OCI-LY7 (cell line): ENCODE measurements at regions not wholly inside any gene's neighbourhood (a gene's known extent, or its start where the extent isn't known, plus 50 kb on each side); places are given as distances from the start of the nearest gene placed in this dataset.

Experiments
- BruUV-seq: library from RNA; stranded (reverse); fragments of 400-500 nt; replicated peaks from 2 replicates; lab custom pipeline; 2021; lab: Mats Ljungman, UMichigan
- CTCF ChIA-PET: fragments of 300-600 bp; sonication (Branson Sonifier 250); formaldehyde crosslinking; loops from one replicate; lab custom pipeline; 2022; ENCODE audit warnings: antibody characterized with exemption; ENCODE audit not compliant: unreplicated experiment; lab: Charles Lee
- POLR2A ChIA-PET: fragments of 300-600 bp; sonication (Branson Sonifier 250); formaldehyde crosslinking; loops from one replicate; lab custom pipeline; 2022; ENCODE audit warnings: antibody characterized with exemption; lab: Charles Lee
- DNase-seq: peaks from one replicate; pipeline ENCODE4 v3.0.0-alpha.2; 2015; ENCODE audit warnings: low spot score
- H2AFZ ChIP-seq: fragments of 200-600 bp; sonication (generic), shearing (Covaris generic); 2 replicates; pipeline ENCODE4 v1.6.1; 2014; ENCODE audit warnings: mild to moderate bottlenecking, antibody characterized with exemption, low read length, moderate library complexity
- H3K27ac ChIP-seq: fragments of 200-600 bp; sonication (generic); 2 replicates; pipeline ENCODE4 v1.5.1; 2014; ENCODE audit warnings: mixed run types, low read depth, mild to moderate bottlenecking, moderate library complexity, low read length, inconsistent platforms; ENCODE audit not compliant: poor library complexity, severe bottlenecking
- H3K36me3 ChIP-seq: fragments of 200-600 bp; sonication (generic); 2 replicates; pipeline ENCODE4 v1.6.1; 2014; ENCODE audit warnings: mild to moderate bottlenecking, antibody characterized with exemption, low read length, moderate library complexity, mixed read lengths; ENCODE audit not compliant: insufficient read depth
- H3K4me1 ChIP-seq: fragments of 200-600 bp; sonication (generic); 2 replicates; pipeline ENCODE4 v1.5.1; 2014; ENCODE audit warnings: mild to moderate bottlenecking, low read length; ENCODE audit not compliant: insufficient read depth, poor library complexity, severe bottlenecking
- H3K4me2 ChIP-seq: fragments of 200-600 bp; sonication (generic); 2 replicates; pipeline ENCODE4 v1.6.1; 2014; ENCODE audit warnings: mild to moderate bottlenecking, low read length
- H3K4me3 ChIP-seq: fragments of 200-600 bp; sonication (generic); 2 replicates; pipeline ENCODE4 v1.5.1; 2014; ENCODE audit warnings: mild to moderate bottlenecking, low read depth, low read length; ENCODE audit not compliant: poor library complexity, severe bottlenecking
- H3K79me2 ChIP-seq: fragments of 200-600 bp; sonication (generic); 2 replicates; pipeline ENCODE4 v1.6.1; 2016; ENCODE audit warnings: low read depth, mild to moderate bottlenecking, low read length, moderate library complexity, mixed read lengths; ENCODE audit not compliant: insufficient read depth
- H3K9me2 ChIP-seq: fragments of 200-600 bp; sonication (generic); 2 replicates; pipeline ENCODE4 v1.6.1; 2016; ENCODE audit warnings: mild to moderate bottlenecking, low read length, mixed read lengths; ENCODE audit not compliant: insufficient read depth
- H3K9me3 ChIP-seq: fragments of 200-600 bp; sonication (generic); 2 replicates; pipeline ENCODE4 v1.6.1; 2014; ENCODE audit warnings: mild to moderate bottlenecking, mixed run types, low read length, mixed read lengths
- H4K20me1 ChIP-seq: fragments of 200-600 bp; sonication (generic); 2 replicates; pipeline ENCODE4 v1.6.1; 2014; ENCODE audit warnings: mild to moderate bottlenecking, antibody characterized with exemption, low read length, moderate library complexity, mixed read lengths; ENCODE audit not compliant: insufficient read depth
- EZH2phosphoT487 ChIP-seq: fragments of 200-600 bp; sonication (generic); IDR thresholded peaks from 2 replicates; pipeline ENCODE4 v1.6.1; 2018; ENCODE audit warnings: low read depth, borderline replicate concordance, mild to moderate bottlenecking, mixed run types, antibody characterized with exemption, low read length, moderate library complexity, mixed read lengths
- intact Hi-C: fragments of 100-400 bp; cut with micrococcal nuclease; formaldehyde crosslinking; loops from one replicate; pipeline ENCODE4 v1.10.0; 2022; ENCODE audit not compliant: unreplicated experiment
- TF ChIP-seq, protein P1 (sequence below): fragments of 200-600 bp; sonication (generic); conservative IDR thresholded peaks from 2 replicates; pipeline ENCODE4 v1.5.1; 2014; ENCODE audit warnings: mild to moderate bottlenecking, antibody characterized with exemption, low read length, moderate library complexity, mixed read lengths

DNA sequence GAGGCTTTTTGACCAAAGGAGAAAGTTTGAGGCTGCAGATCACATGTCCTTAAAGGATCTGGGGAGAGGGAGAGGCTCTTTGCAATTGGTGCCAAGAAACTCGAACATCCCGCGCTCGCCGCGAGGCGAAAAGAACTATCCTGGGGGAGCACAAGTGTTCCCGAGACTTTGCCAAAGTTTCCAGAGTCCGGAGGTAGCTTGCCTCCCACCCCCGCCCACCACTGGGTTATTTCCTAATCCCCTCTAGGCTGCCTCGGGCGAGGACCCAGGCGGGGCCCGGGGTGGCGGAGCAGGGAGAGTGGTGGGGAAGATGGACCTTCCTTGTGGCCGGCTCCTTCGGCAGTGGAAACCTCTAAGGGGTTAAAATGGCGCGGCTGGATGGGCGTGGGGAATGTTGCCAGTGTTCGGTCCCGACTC, 114.5 kb downstream of the KCNRG start:
- no TSS peak for BruUV-seq
- TF ChIP-seq, protein P1, sequence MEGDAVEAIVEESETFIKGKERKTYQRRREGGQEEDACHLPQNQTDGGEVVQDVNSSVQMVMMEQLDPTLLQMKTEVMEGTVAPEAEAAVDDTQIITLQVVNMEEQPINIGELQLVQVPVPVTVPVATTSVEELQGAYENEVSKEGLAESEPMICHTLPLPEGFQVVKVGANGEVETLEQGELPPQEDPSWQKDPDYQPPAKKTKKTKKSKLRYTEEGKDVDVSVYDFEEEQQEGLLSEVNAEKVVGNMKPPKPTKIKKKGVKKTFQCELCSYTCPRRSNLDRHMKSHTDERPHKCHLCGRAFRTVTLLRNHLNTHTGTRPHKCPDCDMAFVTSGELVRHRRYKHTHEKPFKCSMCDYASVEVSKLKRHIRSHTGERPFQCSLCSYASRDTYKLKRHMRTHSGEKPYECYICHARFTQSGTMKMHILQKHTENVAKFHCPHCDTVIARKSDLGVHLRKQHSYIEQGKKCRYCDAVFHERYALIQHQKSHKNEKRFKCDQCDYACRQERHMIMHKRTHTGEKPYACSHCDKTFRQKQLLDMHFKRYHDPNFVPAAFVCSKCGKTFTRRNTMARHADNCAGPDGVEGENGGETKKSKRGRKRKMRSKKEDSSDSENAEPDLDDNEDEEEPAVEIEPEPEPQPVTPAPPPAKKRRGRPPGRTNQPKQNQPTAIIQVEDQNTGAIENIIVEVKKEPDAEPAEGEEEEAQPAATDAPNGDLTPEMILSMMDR = no peak
- no peak for TF ChIP-seq EZH2phosphoT487
- H3K4me3 ChIP-seq = peak overlapping the region; percentile 70
- peak overlapping the region; percentile 71 for H3K27ac ChIP-seq
- ChIA-PET POLR2A (interaction anchor here (0.7 to 8.3 kb wide), 4 partner anchors 14 to 53 kb away, joined by 4 to 94 read pairs (median 8); no protein-coding TSS in a partner anchor), CTCF (interaction anchor here (0.6 kb wide), 1 partner anchor 83 kb away, joined by 3 read pairs; no protein-coding TSS in a partner anchor)
- peak overlapping the region; percentile 71 for H3K4me2 ChIP-seq
- no peaks in the 10 kb centered on the region for H3K9me2 ChIP-seq
- no peaks in the 10 kb centered on the region for H3K36me3 ChIP-seq
- peaks cover 60% of the 10 kb centered on the region for H3K4me1 ChIP-seq
- H3K79me2 ChIP-seq = no peaks in the 10 kb centered on the region; the same call in 1 of the 2 replicates
- H2AFZ ChIP-seq = peak overlapping the region; percentile 56
- no peak for DNase-seq
- no peaks in the 10 kb centered on the region for H4K20me1 ChIP-seq
- intact Hi-C loops = loop anchor here (2.0 to 5.0 kb wide), 7 partner anchors 23 to 763 kb away; partner anchors contain the start of genes KPNA3 and SPRYD7
- no peaks in the 10 kb centered on the region for H3K9me3 ChIP-seq

DNA sequence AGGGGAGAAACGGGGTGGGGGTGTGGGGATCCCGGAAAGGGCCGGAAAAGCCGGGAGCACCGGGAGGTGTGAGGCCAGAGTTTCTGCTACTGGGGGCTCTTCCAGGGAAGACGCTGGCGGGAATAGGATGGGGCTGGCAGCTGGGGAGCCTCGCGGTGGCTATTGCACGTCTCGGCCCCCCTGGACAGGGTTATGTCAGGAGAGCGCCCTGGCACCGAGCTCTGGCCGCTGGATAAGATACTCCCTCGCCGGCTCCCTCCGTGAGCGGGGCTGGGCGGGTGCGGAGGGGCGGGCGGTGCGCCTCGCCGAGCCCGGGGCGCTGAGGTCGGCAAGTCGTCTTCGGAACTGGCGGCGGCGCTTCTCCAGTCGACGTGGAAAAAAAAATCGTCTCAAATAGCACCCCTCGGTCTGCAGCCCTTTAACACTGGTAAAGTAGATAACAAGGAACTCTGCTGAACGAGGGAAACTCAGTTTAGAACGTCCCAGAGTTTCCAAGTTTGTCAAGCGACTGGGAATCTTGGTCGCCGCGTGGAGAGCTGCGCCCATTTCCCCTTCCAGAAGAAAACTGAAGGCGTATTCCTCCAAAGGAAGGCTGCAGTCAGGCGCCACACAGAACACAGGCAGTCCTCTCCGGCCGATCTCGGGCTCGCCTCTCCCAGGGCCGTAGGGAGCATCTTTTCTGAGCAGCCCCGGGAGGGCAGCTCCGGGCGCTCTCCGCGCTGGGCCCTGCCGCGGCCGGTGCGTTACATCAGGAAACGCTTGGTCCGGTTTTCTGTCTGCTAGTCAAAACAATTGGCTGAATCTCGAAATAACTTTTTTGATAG, 115.1 kb downstream of the KCNRG start:
- Histone ChIP-seq H3K36me3 (no peaks in the 10 kb centered on the region), H3K9me2 (no peaks in the 10 kb centered on the region), H3K4me3 (peak overlapping the region; percentile 70), H3K4me2 (peak overlapping the region; percentile 71), H4K20me1 (no peaks in the 10 kb centered on the region), H3K4me1 (peaks cover 60% of the 10 kb centered on the region), H2AFZ (peak overlapping the region; percentile 56), H3K9me3 (no peaks in the 10 kb centered on the region), H3K79me2 (no peaks in the 10 kb centered on the region; the same call in 1 of the 2 replicates), H3K27ac (peak overlapping the region; percentile 71)
- TSS peak; percentile 97 for BruUV-seq
- ChIA-PET POLR2A (interaction anchor here (0.8 to 8.3 kb wide), 7 partner anchors 11 to 54 kb away, joined by 3 to 94 read pairs (median 3); no protein-coding TSS in a partner anchor), CTCF (interaction anchor here (0.6 kb wide), 2 partner anchors 11 to 53 kb away, joined by 3 to 4 read pairs; no protein-coding TSS in a partner anchor)
- DNase-seq = peak; percentile 65
- intact Hi-C loops = loop anchor here (2.0 to 5.0 kb wide), 2 partner anchors 22 to 467 kb away; no protein-coding TSS in a partner anchor
- TF ChIP-seq, protein P1 = no peak
- no peak for TF ChIP-seq EZH2phosphoT487
